GM12872 (cell line): ENCODE measurements at regions not wholly inside any gene's neighbourhood (a gene's known extent, or its start where the extent isn't known, plus 50 kb on each side); places are given as distances from the start of the nearest gene placed in this dataset.

Experiments used
- TF ChIP-seq, protein P1 (sequence below): IDR thresholded peaks from 3 replicates; pipeline ENCODE4 v1.5.1; 2011; ENCODE audit warnings: low read depth, mild to moderate bottlenecking, low read length, moderate library complexity; ENCODE audit not compliant: insufficient read depth

DNA sequence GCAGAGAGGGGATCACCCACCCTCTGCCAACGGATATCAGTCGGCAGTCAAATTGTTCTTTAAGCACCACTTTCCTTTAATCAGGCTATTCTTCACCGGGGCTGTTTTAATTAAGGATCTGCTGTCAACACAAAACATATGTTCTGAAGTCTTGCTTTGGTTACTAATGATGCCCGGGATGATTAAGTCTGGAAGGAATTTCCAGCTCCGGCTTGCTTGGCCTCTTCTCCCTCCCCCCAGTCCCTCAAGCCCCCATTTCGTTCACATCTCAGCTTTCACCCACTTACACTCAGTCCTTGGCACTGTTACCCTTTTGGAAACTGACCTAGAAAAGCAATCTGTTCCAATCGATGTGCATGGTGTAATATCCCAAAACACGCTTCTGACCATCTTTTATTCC lies 74.7 kb downstream of the MSX2 start:
- TF ChIP-seq, protein P1, sequence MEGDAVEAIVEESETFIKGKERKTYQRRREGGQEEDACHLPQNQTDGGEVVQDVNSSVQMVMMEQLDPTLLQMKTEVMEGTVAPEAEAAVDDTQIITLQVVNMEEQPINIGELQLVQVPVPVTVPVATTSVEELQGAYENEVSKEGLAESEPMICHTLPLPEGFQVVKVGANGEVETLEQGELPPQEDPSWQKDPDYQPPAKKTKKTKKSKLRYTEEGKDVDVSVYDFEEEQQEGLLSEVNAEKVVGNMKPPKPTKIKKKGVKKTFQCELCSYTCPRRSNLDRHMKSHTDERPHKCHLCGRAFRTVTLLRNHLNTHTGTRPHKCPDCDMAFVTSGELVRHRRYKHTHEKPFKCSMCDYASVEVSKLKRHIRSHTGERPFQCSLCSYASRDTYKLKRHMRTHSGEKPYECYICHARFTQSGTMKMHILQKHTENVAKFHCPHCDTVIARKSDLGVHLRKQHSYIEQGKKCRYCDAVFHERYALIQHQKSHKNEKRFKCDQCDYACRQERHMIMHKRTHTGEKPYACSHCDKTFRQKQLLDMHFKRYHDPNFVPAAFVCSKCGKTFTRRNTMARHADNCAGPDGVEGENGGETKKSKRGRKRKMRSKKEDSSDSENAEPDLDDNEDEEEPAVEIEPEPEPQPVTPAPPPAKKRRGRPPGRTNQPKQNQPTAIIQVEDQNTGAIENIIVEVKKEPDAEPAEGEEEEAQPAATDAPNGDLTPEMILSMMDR, result no peak

DNA sequence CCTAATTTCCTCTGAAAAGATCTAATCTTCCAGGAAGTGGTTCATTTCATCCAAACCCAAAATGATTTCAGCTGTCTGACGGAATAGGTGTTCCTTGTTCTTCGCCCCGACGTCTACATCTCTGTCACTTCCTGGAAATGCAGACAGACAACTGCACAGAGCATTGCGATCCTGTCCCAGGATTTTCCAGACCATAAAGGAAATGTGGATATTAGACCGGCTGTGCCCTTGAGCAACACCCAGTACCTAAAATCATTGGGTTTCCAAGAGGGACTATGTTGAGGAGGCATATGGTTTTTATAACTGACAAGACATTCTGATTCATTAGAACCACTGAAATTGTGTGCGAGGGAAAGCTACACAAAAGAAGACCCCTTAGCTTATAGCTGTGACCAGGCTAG lies 74.2 kb downstream of the MSX2 start:
- TF ChIP-seq, protein P1, result no peak

DNA sequence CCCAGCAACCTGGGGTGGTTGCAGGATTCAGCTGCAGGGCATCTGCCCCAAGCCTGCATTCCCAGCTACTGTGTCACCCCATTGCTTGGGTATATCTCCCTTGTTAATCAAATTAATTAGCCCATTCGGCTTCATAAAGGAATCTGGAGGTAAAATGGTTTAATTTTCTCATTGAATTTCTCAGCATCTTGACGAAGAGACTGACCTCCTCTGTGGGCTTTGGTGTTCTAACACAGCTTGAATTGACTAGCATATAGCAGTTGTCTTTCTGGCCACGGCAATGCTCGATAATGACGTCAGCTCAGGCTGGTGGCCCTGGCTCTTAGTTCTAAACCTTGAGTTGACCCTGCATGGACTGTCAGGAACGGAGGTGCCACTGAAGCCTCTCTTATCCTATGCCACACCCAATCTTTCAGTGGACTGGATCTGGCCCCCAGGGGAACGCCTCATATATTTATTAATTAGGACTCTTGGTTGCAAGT lies 72.4 kb downstream of the MSX2 start:
- TF ChIP-seq, protein P1, result no peak

DNA sequence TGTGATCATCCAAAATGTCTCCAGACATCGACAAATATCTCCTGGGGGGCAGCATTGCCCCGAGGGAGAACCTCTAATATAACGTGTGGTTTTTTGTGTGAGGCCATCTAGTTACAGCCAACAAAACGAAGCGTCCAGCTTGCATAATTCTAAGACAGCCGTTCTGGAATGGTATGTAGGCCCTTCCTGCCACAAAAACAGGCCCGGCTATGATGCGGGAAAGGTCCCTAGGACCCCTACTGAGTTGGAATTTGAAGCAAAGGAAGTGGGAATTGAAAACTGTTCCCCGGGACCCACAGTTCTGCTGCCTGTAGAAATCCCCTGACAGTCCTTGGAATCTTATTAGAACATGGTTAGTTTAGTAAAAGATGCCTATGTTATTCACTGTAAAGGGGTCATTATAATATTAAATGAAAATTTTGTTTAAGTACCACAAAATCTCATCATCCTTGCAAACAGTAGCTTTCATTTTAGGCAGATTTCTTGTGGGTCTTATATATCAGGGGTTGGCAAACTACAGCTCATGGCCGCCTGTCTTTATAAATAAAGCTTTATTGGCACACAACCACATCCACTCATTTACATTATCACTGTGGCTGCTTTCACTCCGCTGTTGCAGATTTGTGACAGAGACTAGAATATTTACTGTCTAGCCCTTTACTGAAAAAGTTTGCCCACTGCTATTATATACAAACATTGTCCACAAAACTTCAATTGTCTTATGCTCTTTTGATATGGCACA lies 70.7 kb downstream of the MSX2 start:
- TF ChIP-seq, protein P1, result no peak

DNA sequence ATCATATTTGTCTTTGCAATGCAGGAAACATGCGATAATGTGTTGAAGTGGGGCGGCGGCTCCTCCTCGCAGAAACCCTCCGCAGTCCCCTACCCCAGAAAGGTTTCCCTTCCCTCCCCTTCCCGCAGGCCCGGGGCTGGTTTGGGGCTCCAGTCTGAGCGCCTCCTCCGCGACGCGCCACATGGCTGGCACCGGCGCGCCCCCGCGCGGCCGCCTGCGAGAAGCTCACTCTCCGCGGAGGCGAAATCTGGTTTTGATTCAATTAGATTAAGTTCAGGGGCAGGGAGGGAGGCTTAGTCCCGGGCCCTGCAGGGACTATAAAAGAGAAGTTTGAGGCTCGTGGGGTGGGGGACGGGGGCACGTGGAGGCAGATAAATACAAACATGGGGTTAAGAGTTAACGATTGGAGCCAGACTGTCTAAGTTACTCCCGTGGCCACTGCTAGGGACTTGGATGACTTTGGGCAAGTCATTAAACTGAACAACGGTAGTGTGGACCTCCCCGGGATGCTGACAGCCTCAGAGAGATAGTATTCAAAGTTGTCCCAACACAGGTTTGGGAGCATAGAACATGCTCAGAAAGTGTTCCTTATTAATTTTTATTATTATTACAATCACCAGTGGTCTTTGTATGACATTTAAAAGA lies 69.4 kb downstream of the MSX2 start:
- TF ChIP-seq, protein P1, result peak; percentile 86

DNA sequence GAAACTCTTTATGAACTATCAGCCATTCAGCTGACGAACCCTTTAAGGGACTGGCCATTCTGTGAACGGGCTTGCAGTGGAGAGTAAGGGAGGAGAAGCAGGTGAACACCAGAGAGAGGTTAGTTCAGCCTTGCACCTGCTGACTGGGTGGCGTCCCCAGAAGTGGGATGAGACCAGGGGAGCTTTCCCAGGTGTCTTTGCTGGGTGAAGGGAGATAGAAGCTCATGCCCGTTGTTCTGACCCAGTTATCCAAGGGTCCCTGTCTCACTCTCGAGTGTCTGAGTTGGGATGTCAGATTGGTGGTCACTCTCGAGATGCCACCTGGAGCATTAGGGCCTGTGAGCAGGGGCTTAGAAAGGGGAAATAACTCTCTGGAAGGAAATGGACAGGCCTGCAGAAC lies 68.7 kb downstream of the MSX2 start:
- TF ChIP-seq, protein P1, result no peak

DNA sequence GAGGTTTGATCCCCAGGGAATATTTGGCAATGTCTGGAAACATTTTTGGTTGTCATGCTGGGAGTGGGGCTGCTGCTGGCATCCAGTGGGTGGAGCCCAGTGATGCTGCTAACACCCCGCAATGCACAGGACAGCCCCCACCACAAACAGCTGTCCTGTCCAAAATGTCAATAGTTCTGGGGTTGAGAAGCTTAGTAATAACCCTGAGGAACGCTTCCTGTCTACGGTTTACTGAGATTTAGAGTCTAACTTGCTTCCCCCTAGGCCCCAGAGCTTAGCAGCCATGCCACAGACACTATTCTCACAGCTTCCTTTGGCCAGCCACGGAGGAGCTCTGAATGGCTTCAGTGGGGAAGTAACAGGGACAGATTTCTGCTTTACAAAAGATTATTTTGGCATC lies 66.5 kb downstream of the MSX2 start:
- TF ChIP-seq, protein P1, result no peak
